GM21423 (cell line): ENCODE measurements at regions not wholly inside any gene's neighbourhood (a gene's known extent, or its start where the extent isn't known, plus 50 kb on each side); places are given as distances from the start of the nearest gene placed in this dataset.

Source experiments
- ATAC-seq: cut with Tn5 transposase; IDR thresholded peaks from one replicate; pipeline ENCODE4 v1.9.1; 2021; ENCODE audit warnings: mild to moderate bottlenecking, moderate library complexity; ENCODE audit not compliant: unreplicated experiment

- ATAC-seq: no peak
Observed at GRCh38 chr11:111194860-111195568, 50.5 kb upstream of the POU2AF2 start.

- no peak for ATAC-seq
Observed at GRCh38 chr11:111193924-111194490, 51.5 kb upstream of the POU2AF2 start.

- no peak for ATAC-seq
Observed at GRCh38 chr11:111189466-111189865, 56.1 kb upstream of the POU2AF2 start.

GRCh38 chr11:111186308-111186915, 59.1 kb upstream of the POU2AF2 start:
- no peak for ATAC-seq

GRCh38 chr11:111185266-111185665, 60.3 kb upstream of the POU2AF2 start:
- no peak for ATAC-seq

GRCh38 chr11:111183706-111184105, 61.8 kb upstream of the POU2AF2 start:
- ATAC-seq: no peak

GRCh38 chr11:111179184-111179910, 66.2 kb upstream of the POU2AF2 start:
- no peak for ATAC-seq

GRCh38 chr11:111177037-111177871, 68.3 kb upstream of the POU2AF2 start:
- ATAC-seq: peak; percentile 83

GRCh38 chr11:111176603-111177002, 68.9 kb upstream of the POU2AF2 start:
- ATAC-seq: peak; percentile 41

- no peak for ATAC-seq
Observed at GRCh38 chr11:111173221-111173620, 72.3 kb upstream of the POU2AF2 start.

- ATAC-seq: no peak
Observed at GRCh38 chr11:111172321-111172862, 73.1 kb upstream of the POU2AF2 start.

GRCh38 chr11:111170761-111171379, 74.7 kb upstream of the POU2AF2 start:
- ATAC-seq: no peak

GRCh38 chr11:111169367-111169766, 76.2 kb upstream of the POU2AF2 start:
- ATAC-seq: no peak

- no peak for ATAC-seq
Observed at GRCh38 chr11:111168871-111169270, 76.7 kb upstream of the POU2AF2 start.

- ATAC-seq: no peak
Observed at GRCh38 chr11:111167666-111168065, 77.9 kb upstream of the POU2AF2 start.

- no peak for ATAC-seq
Observed at GRCh38 chr11:111166598-111166997, 78.9 kb upstream of the POU2AF2 start.

- ATAC-seq: no peak
Observed at GRCh38 chr11:111162305-111162704, 83.2 kb upstream of the POU2AF2 start.

GRCh38 chr11:111157571-111157970, 88.0 kb upstream of the POU2AF2 start:
- ATAC-seq: no peak

GRCh38 chr11:111155021-111155420, 90.5 kb upstream of the POU2AF2 start:
- no peak for ATAC-seq

GRCh38 chr11:111153194-111153593, 92.3 kb upstream of the POU2AF2 start:
- ATAC-seq: no peak
